ENCODE measurements at regions not wholly inside any gene's neighbourhood (a gene's known extent, or its start where the extent isn't known, plus 50 kb on each side); places are given as distances from the start of the nearest gene placed in this dataset.

DNA sequence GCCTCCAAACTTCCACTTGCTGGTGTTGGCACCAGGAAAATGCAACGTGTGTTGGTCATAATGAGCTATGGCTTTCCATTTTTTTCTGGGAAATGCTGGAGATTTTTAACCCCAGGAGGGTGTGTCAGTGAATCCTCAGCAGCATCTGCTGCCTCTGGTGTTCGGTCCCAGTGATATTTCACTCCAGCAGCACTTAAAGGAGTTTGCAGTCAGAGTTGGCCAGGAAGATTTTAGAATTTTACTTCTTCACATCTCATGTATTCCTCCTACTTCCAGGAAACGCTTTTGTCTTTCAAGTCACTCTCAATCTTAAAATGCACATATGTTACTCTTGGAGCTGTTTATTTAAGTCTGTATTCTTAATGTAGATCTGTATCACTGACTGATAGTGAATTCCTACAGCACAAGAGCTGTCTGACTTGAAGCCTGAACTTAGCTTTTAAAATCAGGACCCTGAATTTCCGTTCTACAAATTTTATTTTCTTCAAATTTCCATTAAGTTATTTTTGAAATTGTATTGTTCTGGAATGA, 903.4 kb upstream of the SLC10A2 start:
- Histone ChIP-seq H3K36me3 (no peaks in the 10 kb centered on the region), H3K9me3 (no peaks in the 10 kb centered on the region), H3K27ac (no peak overlapping the region), H3K4me1 (no peaks in the 10 kb centered on the region), H3K27me3 (no peaks in the 10 kb centered on the region), H3K4me3 (no peak overlapping the region)
- intact Hi-C loops (cut with DNase I), result no loop called here
- DNase-seq (ENCODE audit: low spot score in 2 of 2), result no peak
- TF ChIP-seq, protein P1, sequence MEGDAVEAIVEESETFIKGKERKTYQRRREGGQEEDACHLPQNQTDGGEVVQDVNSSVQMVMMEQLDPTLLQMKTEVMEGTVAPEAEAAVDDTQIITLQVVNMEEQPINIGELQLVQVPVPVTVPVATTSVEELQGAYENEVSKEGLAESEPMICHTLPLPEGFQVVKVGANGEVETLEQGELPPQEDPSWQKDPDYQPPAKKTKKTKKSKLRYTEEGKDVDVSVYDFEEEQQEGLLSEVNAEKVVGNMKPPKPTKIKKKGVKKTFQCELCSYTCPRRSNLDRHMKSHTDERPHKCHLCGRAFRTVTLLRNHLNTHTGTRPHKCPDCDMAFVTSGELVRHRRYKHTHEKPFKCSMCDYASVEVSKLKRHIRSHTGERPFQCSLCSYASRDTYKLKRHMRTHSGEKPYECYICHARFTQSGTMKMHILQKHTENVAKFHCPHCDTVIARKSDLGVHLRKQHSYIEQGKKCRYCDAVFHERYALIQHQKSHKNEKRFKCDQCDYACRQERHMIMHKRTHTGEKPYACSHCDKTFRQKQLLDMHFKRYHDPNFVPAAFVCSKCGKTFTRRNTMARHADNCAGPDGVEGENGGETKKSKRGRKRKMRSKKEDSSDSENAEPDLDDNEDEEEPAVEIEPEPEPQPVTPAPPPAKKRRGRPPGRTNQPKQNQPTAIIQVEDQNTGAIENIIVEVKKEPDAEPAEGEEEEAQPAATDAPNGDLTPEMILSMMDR (IDR thresholded peaks at IDR 0.05), result no peak

- Histone ChIP-seq H3K9me3 (no peaks in the 10 kb centered on the region), H3K36me3 (no peaks in the 10 kb centered on the region), H3K4me3 (no peak overlapping the region), H3K27me3 (no peaks in the 10 kb centered on the region), H3K4me1 (no peaks in the 10 kb centered on the region), H3K27ac (no peak overlapping the region)
- no peak for DNase-seq (ENCODE audit: low spot score in 2 of 2)
- TF ChIP-seq, protein P1 (IDR thresholded peaks at IDR 0.05), result no peak
- intact Hi-C loops (cut with DNase I), result no loop called here
Observed at GRCh38 chr13:103965506-103966243, 899.5 kb upstream of the SLC10A2 start.

GRCh38 chr13:103961784-103962183, 895.6 kb upstream of the SLC10A2 start:
- Histone ChIP-seq H3K4me1 (no peaks in the 10 kb centered on the region), H3K27ac (no peak overlapping the region), H3K27me3 (no peaks in the 10 kb centered on the region), H3K36me3 (no peaks in the 10 kb centered on the region), H3K9me3 (no peaks in the 10 kb centered on the region), H3K4me3 (no peak overlapping the region)
- TF ChIP-seq, protein P1 (IDR thresholded peaks at IDR 0.05), result no peak
- DNase-seq (ENCODE audit: low spot score in 2 of 2), result no peak
- intact Hi-C loops (cut with DNase I), result no loop called here

- Histone ChIP-seq H3K27ac (no peak overlapping the region), H3K27me3 (no peaks in the 10 kb centered on the region), H3K4me3 (no peak overlapping the region), H3K4me1 (no peaks in the 10 kb centered on the region), H3K36me3 (no peaks in the 10 kb centered on the region), H3K9me3 (no peaks in the 10 kb centered on the region)
- TF ChIP-seq, protein P1 (IDR thresholded peaks at IDR 0.05), result no peak
- DNase-seq (ENCODE audit: low spot score in 2 of 2), result no peak
- intact Hi-C loops (cut with DNase I), result no loop called here
Observed at GRCh38 chr13:103961129-103961528, 894.9 kb upstream of the SLC10A2 start.

DNA sequence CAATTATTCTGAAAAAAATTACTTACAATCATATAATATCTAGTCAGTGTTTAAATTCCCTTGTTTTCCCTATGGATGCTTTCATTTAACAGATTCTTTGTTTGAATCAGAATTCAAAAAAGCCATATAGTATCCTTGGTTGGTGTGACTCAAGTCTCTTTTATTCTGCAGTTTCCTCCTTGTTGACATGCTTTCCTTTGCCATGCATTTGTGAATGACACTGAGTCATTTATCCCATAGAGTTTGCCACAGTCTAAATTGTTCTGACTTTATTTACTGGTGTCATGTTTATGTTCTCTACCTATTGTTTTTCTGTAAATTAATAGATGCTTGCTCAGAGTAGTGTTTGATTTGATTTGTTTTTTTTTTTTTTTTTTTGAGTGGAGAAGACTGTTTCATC, 893.8 kb upstream of the SLC10A2 start:
- Histone ChIP-seq H3K4me1 (no peaks in the 10 kb centered on the region), H3K27me3 (no peaks in the 10 kb centered on the region), H3K36me3 (no peaks in the 10 kb centered on the region), H3K4me3 (no peak overlapping the region), H3K27ac (no peak overlapping the region), H3K9me3 (no peaks in the 10 kb centered on the region)
- no peak for DNase-seq (ENCODE audit: low spot score in 2 of 2)
- TF ChIP-seq, protein P1 (IDR thresholded peaks at IDR 0.05), result no peak
- intact Hi-C loops (cut with DNase I), result no loop called here

Measured in ascending aorta (tissue), 2 donors.